ENCODE measurements at regions not wholly inside any gene's neighbourhood (a gene's known extent, or its start where the extent isn't known, plus 50 kb on each side); places are given as distances from the start of the nearest gene placed in this dataset.

- no peaks in the 10 kb centered on the region for H3K27me3 ChIP-seq (ENCODE audit: low read depth, low read length)
- H3K36me3 ChIP-seq (ENCODE audit: control insufficient read depth in 1 of 2, insufficient read depth in 2 of 2, low read length in 2 of 2): peaks cover 3 to 12% of the 10 kb centered on the region in 2 donors
These were observed 282.0 kb upstream of the TPM1 start for GRCh38 chr15:62760538-62760937.

DNA sequence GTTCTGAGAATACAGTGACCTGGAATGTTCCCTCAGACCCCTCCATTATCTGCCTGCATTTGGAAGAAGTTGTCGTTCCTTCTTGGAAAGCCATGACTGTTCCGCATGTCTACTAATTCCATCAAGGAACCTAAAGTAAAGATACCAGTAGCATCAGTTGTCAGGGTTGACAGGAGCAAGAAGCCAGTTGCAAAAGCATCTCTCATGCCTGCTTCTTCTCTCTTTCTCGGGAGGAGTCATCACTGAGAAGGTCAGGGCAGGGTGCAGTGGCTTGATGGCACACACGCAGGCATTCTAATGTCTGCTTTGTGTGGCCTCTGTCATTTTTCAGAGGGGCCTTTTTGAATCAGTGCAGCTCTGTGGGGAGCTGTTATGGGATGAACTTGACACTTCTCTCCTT is 276.6 kb upstream of the TPM1 start:
- H3K27ac ChIP-seq (ENCODE audit: low read length): no peak overlapping the region
- H3K27me3 ChIP-seq (ENCODE audit: low read depth, low read length): no peaks in the 10 kb centered on the region
- peaks cover 0 to 11% of the 10 kb centered on the region in 2 donors for H3K4me1 ChIP-seq (ENCODE audit: control insufficient read depth in 1 of 2, insufficient read depth in 2 of 2, low read length in 2 of 2)
- H3K36me3 ChIP-seq (ENCODE audit: control insufficient read depth in 1 of 2, insufficient read depth in 2 of 2, low read length in 2 of 2): peaks cover 9 to 12% of the 10 kb centered on the region in 2 donors
- H3K4me3 ChIP-seq (ENCODE audit: low read depth in 1 of 2, low read length in 2 of 2): no peak overlapping the region
- H3K9me3 ChIP-seq (ENCODE audit: control insufficient read depth in 1 of 2, low read length in 2 of 2): no peaks in the 10 kb centered on the region

More at GRCh38 chr15:62760538-62760937, 282.0 kb upstream of the TPM1 start:
- no peaks in the 10 kb centered on the region for H3K9me3 ChIP-seq (ENCODE audit: control insufficient read depth in 1 of 2, low read length in 2 of 2)
- H3K27ac ChIP-seq (ENCODE audit: low read length): no peak overlapping the region
- peaks cover 6 to 20% of the 10 kb centered on the region in 2 donors for H3K4me1 ChIP-seq (ENCODE audit: control insufficient read depth in 1 of 2, insufficient read depth in 2 of 2, low read length in 2 of 2)
- H3K4me3 ChIP-seq (ENCODE audit: low read depth in 1 of 2, low read length in 2 of 2): no peak overlapping the region

GRCh38 chr15:62766599-62766998 is 275.9 kb upstream of the TPM1 start:
- Histone ChIP-seq H3K27ac (ENCODE audit: low read length) (no peak overlapping the region), H3K36me3 (ENCODE audit: control insufficient read depth in 1 of 2, insufficient read depth in 2 of 2, low read length in 2 of 2) (peaks cover 12 to 16% of the 10 kb centered on the region in 2 donors), H3K4me3 (ENCODE audit: low read depth in 1 of 2, low read length in 2 of 2) (no peak overlapping the region), H3K4me1 (ENCODE audit: control insufficient read depth in 1 of 2, insufficient read depth in 2 of 2, low read length in 2 of 2) (peaks cover 0 to 11% of the 10 kb centered on the region in 2 donors), H3K9me3 (ENCODE audit: control insufficient read depth in 1 of 2, low read length in 2 of 2) (no peaks in the 10 kb centered on the region), H3K27me3 (ENCODE audit: low read depth, low read length) (no peaks in the 10 kb centered on the region)

- Histone ChIP-seq H3K27ac (ENCODE audit: low read length) (no peak overlapping the region), H3K9me3 (ENCODE audit: control insufficient read depth in 1 of 2, low read length in 2 of 2) (no peaks in the 10 kb centered on the region), H3K27me3 (ENCODE audit: low read depth, low read length) (no peaks in the 10 kb centered on the region), H3K36me3 (ENCODE audit: control insufficient read depth in 1 of 2, insufficient read depth in 2 of 2, low read length in 2 of 2) (peaks cover 4 to 16% of the 10 kb centered on the region in 2 donors), H3K4me3 (ENCODE audit: low read depth in 1 of 2, low read length in 2 of 2) (no peak overlapping the region), H3K4me1 (ENCODE audit: control insufficient read depth in 1 of 2, insufficient read depth in 2 of 2, low read length in 2 of 2) (peaks cover 0 to 11% of the 10 kb centered on the region in 2 donors)
These were observed 272.9 kb upstream of the TPM1 start for GRCh38 chr15:62769604-62770003.

- Histone ChIP-seq H3K9me3 (ENCODE audit: control insufficient read depth in 1 of 2, low read length in 2 of 2) (no peaks in the 10 kb centered on the region), H3K36me3 (ENCODE audit: control insufficient read depth in 1 of 2, insufficient read depth in 2 of 2, low read length in 2 of 2) (peaks cover 4 to 16% of the 10 kb centered on the region in 2 donors), H3K4me1 (ENCODE audit: control insufficient read depth in 1 of 2, insufficient read depth in 2 of 2, low read length in 2 of 2) (peaks cover 0 to 11% of the 10 kb centered on the region in 2 donors), H3K27me3 (ENCODE audit: low read depth, low read length) (no peaks in the 10 kb centered on the region), H3K4me3 (ENCODE audit: low read depth in 1 of 2, low read length in 2 of 2) (no peak overlapping the region), H3K27ac (ENCODE audit: low read length) (no peak overlapping the region)
These were observed 272.4 kb upstream of the TPM1 start for GRCh38 chr15:62770111-62770660.

DNA sequence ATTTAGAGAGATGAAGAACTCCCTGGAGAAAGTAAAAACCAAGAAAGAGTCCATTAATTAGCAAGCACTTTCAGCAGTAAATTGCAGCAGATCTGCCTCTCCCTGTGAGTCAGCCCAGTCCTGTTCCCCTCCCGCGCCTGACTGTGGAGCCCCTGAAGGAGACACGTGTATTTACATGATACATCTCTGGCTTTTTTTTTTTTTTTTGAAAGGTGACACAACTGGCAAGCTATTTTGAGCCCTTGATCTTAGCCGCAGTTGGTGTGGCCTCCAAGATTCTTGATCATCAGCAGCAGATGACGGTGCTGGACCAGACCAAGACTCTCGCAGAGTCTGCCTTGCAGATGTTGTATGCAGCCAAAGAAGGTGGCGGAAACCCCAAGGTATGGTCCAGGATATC is 271.8 kb upstream of the TPM1 start:
- H3K27me3 ChIP-seq (ENCODE audit: low read depth, low read length): no peaks in the 10 kb centered on the region
- peaks cover 0 to 8% of the 10 kb centered on the region in 2 donors for H3K4me1 ChIP-seq (ENCODE audit: control insufficient read depth in 1 of 2, insufficient read depth in 2 of 2, low read length in 2 of 2)
- H3K36me3 ChIP-seq (ENCODE audit: control insufficient read depth in 1 of 2, insufficient read depth in 2 of 2, low read length in 2 of 2): peaks cover 4 to 16% of the 10 kb centered on the region in 2 donors
- no peak overlapping the region for H3K4me3 ChIP-seq (ENCODE audit: low read depth in 1 of 2, low read length in 2 of 2)
- H3K27ac ChIP-seq (ENCODE audit: low read length): no peak overlapping the region
- H3K9me3 ChIP-seq (ENCODE audit: control insufficient read depth in 1 of 2, low read length in 2 of 2): no peaks in the 10 kb centered on the region

- no peak overlapping the region for H3K4me3 ChIP-seq (ENCODE audit: low read depth in 1 of 2, low read length in 2 of 2)
- H3K27me3 ChIP-seq (ENCODE audit: low read depth, low read length): no peaks in the 10 kb centered on the region
- peaks cover 0 to 3% of the 10 kb centered on the region in 2 donors for H3K4me1 ChIP-seq (ENCODE audit: control insufficient read depth in 1 of 2, insufficient read depth in 2 of 2, low read length in 2 of 2)
- no peak overlapping the region for H3K27ac ChIP-seq (ENCODE audit: low read length)
- peaks cover 4 to 16% of the 10 kb centered on the region in 2 donors for H3K36me3 ChIP-seq (ENCODE audit: control insufficient read depth in 1 of 2, insufficient read depth in 2 of 2, low read length in 2 of 2)
- no peaks in the 10 kb centered on the region for H3K9me3 ChIP-seq (ENCODE audit: control insufficient read depth in 1 of 2, low read length in 2 of 2)
These were observed 271.3 kb upstream of the TPM1 start for GRCh38 chr15:62771234-62771633.

DNA sequence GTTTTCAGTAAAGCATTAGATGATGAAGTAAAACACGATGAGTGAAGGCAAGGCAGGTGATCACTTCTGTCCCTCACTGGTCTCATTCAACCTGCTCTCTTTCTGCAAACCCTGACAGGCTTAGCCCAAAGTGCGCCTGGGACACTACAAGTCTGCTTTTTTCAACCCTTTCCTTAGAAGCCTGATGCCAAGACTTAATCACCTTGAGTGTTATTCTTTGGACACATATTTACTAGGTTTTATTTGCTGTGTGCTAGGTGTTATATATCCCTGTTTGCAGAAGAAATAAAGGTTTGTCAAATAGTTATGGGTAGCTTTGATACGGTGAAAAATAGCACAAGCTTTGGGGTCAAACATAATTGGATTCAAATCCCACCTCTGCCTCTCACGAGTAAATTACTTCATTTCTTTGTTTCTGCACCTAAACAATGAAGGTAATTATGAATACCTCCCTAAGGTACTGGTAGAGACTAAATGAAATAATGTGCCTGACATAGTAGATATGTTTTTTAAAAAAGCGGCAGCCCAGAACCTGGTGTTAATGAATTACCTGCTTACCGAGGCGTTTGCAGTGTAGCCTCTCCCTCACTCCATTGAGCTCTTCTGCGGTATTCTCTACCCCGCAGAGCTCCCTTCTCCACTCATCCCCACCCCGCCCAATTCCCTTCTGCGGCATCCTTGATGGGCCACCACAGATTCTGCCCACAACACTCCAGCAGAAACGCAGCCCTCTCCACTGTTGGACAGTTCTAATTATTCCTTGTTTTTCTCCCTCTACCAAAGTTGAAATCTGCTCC is 269.0 kb upstream of the TPM1 start:
- H3K36me3 ChIP-seq (ENCODE audit: control insufficient read depth in 1 of 2, insufficient read depth in 2 of 2, low read length in 2 of 2): peaks cover 0 to 16% of the 10 kb centered on the region in 2 donors

GRCh38 chr15:62775932-62776331 is 266.6 kb upstream of the TPM1 start:
- Histone ChIP-seq H3K36me3 (ENCODE audit: control insufficient read depth in 1 of 2, insufficient read depth in 2 of 2, low read length in 2 of 2) (peaks cover under 1 to 11% of the 10 kb centered on the region in 2 donors), H3K4me3 (ENCODE audit: low read depth in 1 of 2, low read length in 2 of 2) (no peak overlapping the region), H3K4me1 (ENCODE audit: control insufficient read depth in 1 of 2, insufficient read depth in 2 of 2, low read length in 2 of 2) (no peaks in the 10 kb centered on the region), H3K9me3 (ENCODE audit: control insufficient read depth in 1 of 2, low read length in 2 of 2) (no peaks in the 10 kb centered on the region), H3K27ac (ENCODE audit: low read length) (no peak overlapping the region), H3K27me3 (ENCODE audit: low read depth, low read length) (no peaks in the 10 kb centered on the region)

More for the DNA sequence above, 269.0 kb upstream of the TPM1 start:
- H3K27me3 ChIP-seq (ENCODE audit: low read depth, low read length): no peaks in the 10 kb centered on the region
- no peaks in the 10 kb centered on the region for H3K4me1 ChIP-seq (ENCODE audit: control insufficient read depth in 1 of 2, insufficient read depth in 2 of 2, low read length in 2 of 2)
- H3K4me3 ChIP-seq (ENCODE audit: low read depth in 1 of 2, low read length in 2 of 2): no peak overlapping the region
- no peak overlapping the region for H3K27ac ChIP-seq (ENCODE audit: low read length)
- H3K9me3 ChIP-seq (ENCODE audit: control insufficient read depth in 1 of 2, low read length in 2 of 2): no peaks in the 10 kb centered on the region

DNA sequence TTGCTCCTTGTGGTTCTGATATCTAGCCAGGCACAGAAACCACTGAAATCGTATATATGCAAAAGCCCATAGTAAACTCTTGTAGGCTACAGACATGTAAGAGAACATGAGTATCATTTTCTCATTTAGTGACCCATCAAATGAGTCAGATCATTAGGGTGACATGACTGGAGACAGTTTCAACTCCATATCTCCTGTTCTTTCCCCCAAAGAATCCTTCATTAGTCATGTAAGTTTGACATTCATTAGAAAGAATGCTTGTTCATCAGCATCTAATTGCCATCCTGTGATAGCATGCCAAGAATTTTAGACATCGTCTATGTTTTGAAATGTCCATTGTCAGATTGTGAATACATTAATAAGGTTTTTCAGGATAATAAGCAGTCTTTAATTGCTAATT is 264.9 kb upstream of the TPM1 start:
- H3K36me3 ChIP-seq (ENCODE audit: control insufficient read depth in 1 of 2, insufficient read depth in 2 of 2, low read length in 2 of 2): peaks cover 4 to 7% of the 10 kb centered on the region in 2 donors
- H3K9me3 ChIP-seq (ENCODE audit: control insufficient read depth in 1 of 2, low read length in 2 of 2): no peaks in the 10 kb centered on the region
- H3K27me3 ChIP-seq (ENCODE audit: low read depth, low read length): no peaks in the 10 kb centered on the region
- no peak overlapping the region for H3K4me3 ChIP-seq (ENCODE audit: low read depth in 1 of 2, low read length in 2 of 2)
- no peak overlapping the region for H3K27ac ChIP-seq (ENCODE audit: low read length)
- H3K4me1 ChIP-seq (ENCODE audit: control insufficient read depth in 1 of 2, insufficient read depth in 2 of 2, low read length in 2 of 2): peaks cover 4 to 10% of the 10 kb centered on the region in 2 donors

GRCh38 chr15:62779036-62779770 is 263.3 kb upstream of the TPM1 start:
- Histone ChIP-seq H3K4me3 (ENCODE audit: low read depth in 1 of 2, low read length in 2 of 2) (no peak overlapping the region), H3K27ac (ENCODE audit: low read length) (no peak overlapping the region), H3K27me3 (ENCODE audit: low read depth, low read length) (no peaks in the 10 kb centered on the region), H3K4me1 (ENCODE audit: control insufficient read depth in 1 of 2, insufficient read depth in 2 of 2, low read length in 2 of 2) (peaks cover 4 to 12% of the 10 kb centered on the region in 2 donors), H3K9me3 (ENCODE audit: control insufficient read depth in 1 of 2, low read length in 2 of 2) (no peaks in the 10 kb centered on the region), H3K36me3 (ENCODE audit: control insufficient read depth in 1 of 2, insufficient read depth in 2 of 2, low read length in 2 of 2) (peaks cover 0 to 7% of the 10 kb centered on the region in 2 donors)

Measured in muscle layer of duodenum (tissue), 2 donors.